ENCODE measurements at regions not wholly inside any gene's neighbourhood (a gene's known extent, or its start where the extent isn't known, plus 50 kb on each side); places are given as distances from the start of the nearest gene placed in this dataset.
"Not testable (repeated sequence)": the region's sequence is repeated elsewhere in the genome, so short reads cannot be mapped to it uniquely, and the experiment has no call there.

DNA sequence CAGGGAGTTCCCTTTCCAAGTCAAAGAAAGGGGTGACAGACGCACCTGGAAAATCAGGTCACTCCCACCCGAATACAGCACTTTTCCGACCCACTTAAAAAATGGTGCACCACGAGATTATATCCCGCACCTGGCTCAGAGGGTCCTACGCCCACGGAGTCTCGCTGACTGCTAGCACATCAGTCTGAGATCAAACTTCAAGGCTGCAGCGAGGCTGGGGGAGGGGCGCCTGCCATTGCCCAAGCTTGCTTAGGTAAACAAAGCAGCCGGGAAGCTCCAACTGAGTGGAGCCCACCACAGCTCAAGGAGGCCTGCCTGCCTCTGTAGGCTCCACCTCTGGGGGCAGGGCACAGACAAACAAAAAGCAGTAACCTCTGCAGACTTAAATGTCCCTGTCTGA, 277.8 kb upstream of the ARHGAP42 start:
- not testable (repeated sequence) for H3K4me3 ChIP-seq, H3K27ac ChIP-seq

DNA sequence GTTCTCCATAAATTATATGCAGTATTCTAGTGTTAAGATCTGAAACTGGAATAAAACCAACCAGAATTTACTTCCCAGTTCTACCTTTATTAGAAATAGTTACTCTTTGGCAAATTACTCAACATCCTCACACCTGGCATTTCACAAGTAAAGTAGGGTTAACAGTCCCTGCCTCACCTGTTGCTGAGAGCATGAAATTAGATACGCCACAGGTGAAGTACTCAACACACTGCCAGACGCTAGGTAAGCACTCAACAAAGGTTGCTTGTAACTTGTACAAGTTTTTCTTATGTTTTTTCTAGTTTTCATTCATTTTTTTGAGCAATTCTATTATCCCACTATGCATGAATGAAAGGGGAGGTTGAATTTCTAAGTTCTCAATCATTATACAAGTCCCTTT, 267.6 kb upstream of the ARHGAP42 start:
- Histone ChIP-seq H3K27ac (no peak overlapping the region), H3K4me3 (no peak overlapping the region)

DNA sequence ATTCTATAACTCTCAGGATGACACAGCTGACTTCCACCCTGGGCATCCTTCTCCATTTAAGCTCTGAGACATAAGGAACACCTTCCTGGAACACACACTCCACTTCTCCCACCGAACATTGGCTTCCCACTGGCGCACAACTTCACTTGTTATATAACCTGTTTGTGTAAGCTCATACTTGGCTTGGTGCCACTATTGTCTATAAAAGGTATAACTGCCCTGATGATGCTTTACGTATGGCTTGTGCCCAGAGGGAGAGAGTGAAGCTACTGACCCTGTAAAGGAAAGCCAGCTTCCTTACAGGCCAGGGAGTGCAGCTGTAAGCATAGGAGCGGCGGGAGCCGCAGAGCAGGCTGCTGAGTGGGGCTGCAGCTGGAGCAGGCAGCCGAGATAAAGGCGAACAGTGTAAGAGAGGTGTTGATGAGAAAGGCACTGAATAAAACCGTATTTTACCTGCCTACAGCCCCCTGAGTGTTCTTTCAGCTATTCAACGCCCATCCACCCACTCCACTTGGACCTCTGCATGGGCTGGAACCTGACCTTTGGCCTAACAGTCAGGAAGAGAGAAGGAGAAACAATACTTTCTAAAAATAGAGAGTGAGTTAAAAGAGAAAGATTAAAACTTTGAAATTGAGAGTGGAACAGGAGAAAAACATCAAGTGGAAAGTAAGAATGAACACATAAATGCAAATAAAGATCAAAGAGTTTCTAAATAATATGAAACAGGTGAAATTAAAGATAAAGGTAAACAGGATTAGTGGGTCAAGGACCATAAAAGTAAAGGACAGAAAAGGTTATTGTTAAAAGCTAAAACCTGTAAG, 252.1 kb upstream of the ARHGAP42 start:
- Histone ChIP-seq H3K27ac (no peak overlapping the region), H3K4me3 (no peak overlapping the region)

DNA sequence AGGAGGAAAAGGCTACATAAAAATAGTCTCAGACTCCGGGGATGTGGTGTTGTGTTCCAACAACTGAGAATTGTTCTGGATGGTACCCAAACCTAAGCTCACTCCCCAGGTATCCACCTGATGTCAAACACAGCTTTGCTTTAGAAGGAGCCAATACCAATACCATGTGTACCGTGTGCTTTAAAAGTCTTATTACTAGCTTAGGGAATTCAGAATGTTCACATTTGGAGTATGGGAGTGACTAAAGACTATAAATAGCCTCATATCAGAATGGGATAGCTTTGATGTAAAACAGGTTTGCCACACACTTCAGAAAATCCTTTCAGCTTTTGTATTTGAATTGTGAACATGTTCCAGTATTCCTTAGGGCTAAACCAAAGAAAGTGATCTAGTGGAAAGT, 248.7 kb upstream of the ARHGAP42 start:
- Histone ChIP-seq H3K4me3 (no peak overlapping the region), H3K27ac (no peak overlapping the region)

DNA sequence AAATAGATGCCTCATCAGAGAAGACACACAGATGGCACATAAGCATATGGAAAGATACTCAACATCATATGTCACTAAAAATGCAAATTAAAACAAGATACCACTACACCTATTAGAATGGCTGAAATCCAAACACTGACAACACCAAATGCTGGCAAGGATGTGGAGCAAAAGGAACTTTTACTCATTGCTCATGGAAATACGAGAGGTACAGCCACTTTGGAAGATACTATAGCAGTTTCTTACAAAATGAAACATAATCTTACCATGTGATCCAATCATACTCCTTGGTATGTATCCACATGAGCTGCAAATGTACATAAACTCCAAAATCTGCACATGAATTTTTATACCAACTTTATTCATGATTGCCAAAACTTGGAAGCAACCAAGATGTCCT, 246.0 kb upstream of the ARHGAP42 start:
- H3K27ac ChIP-seq: no peak overlapping the region
- no peak overlapping the region for H3K4me3 ChIP-seq

DNA sequence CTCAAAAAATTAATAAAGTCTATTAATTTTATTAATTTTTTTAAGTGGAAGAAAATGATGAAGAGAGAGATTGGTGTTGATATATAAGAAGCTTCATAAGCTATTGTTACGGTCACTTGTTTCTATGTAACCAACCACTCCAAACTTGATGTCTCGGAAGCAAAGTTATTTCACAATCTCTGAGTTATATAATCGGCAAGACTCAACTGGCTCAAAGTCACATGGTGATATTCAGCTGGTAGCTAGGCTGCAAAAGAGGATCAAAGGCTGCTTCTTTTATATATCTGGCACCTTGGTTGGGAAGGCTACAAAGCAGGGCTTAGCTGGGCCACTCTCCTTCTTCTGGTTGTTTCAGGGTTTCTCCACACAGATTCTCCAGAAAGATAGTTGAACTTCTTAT, 245.1 kb upstream of the ARHGAP42 start:
- no peak overlapping the region for H3K4me3 ChIP-seq

DNA sequence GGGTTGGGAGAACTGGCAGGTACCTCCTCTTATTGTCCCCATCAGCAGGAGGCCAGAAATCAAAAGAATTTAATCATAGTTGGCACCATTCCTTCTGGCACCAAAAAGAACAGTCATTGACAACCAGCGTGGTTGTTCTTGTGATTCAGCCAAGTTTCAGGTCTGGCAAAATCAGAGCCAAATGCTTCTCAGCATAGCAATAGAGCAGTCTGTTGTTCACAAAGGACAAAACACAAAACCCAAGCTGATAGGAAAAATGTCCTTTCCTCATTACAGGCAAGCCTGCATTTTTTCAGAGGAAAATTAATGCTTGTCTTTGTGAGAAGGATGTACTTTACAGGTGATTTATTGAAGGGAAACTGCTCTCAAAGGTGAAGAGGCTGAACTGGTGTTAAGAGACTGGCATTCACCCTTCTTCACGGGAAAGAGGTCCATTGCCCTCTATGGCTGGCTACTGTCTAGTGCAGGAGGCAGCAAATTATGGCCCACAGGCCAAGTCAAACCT, 241.8 kb upstream of the ARHGAP42 start:
- Histone ChIP-seq H3K4me3 (no peak overlapping the region), H3K27ac (no peak overlapping the region)

More for the DNA sequence above, 245.1 kb upstream of the ARHGAP42 start:
- no peak overlapping the region for H3K27ac ChIP-seq

DNA sequence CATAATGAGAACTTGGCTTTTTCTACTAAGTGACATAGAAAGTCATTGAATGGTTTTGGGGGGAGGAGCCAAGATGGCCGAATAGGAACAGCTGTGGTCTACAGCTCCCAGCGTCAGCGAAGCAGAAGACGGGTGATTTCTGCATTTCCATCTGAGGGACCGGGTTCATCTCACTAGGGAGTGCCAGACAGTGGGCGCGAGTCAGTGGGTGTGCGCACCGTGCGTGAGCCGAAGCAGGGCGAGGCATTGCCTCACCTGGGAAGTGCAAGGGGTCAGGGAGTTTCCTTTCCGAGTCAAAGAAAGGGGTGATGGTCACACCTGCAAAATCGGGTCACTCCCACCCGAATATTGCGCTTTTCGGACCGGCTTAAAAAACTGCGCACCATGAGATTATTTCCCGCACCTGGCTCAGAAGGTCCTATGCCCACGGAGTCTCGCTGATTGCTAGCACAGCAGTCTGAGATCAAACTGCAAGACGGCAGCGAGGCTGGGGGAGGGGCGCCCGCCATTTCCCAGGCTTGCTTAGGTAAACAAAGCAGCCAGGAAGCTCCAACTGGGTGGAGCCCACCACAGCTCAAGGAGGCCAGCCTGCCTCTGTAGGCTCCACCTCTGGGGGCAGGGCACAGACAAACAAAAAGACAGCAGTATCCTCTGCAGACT, 235.2 kb upstream of the ARHGAP42 start:
- H3K27ac ChIP-seq, H3K4me3 ChIP-seq: not testable (repeated sequence)

DNA sequence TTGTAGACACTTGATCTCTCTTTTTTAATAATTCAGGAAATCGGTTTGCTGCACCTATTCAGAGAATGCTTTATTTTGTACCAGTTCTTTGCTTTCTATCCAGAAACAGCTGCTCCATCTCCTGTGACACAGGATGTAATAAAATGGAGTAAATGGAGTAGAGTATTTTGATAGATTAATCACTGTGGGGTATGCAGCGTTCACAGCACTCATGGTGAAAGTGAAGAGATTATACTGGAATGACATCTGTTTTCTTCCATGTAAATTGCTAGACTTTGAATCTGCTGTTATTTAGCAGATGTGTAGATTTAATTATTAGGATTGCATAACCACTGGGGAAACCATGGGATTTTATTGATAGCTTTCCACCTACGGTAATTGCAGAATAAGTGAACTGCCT, 227.3 kb upstream of the ARHGAP42 start:
- Histone ChIP-seq H3K4me3 (no peak overlapping the region), H3K27ac (no peak overlapping the region)

DNA sequence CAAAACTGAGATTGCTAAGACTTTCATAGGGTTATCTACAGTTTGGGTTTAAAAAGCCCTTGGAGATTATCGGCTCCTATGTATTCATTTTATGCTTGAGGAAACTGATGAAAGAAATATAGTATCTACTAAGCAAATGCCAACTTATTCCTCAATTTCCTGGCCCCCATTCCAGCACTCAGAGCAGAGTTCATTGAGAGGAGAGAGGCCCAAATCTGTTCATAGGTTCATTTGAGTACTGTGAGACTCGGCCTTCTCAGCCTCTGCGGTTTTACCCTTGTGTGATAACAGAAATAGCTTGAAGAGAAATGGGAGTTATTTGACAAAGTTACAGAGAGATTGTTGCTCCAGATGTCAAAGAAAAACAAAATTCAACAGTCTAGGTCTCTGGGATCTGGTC, 226.7 kb upstream of the ARHGAP42 start:
- no peak overlapping the region for H3K4me3 ChIP-seq
- no peak overlapping the region for H3K27ac ChIP-seq

DNA sequence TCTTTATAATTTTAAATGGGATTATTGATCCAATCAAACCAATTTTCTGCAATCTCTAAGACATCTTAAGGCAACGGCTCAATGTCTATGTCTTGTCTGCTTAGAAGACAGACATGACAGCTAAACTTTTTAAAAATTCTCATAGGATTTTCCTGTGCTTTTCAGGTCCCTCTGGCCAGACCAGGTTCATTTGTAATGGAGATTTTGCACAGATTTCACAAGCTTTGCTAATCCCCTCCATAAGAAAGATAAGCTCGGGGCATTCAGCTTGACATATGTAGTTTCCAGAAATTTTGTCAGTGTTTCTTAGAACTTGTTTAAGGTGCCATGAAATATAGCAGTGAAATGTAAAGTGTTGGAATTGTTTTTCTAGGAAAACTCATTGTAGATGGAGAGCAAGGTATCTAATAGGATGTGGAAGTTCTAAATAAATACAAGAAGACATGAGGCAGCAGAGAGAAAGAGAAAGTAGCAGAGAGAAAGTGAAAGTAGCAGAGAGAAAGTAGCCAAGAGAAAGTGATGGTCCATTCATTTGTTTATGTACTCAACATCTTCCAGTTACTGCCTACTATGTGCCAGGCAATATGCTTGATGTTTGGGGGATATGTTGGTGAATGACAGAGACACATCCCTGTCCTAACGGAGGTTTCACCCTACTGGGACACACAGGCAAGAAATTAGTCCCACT, 219.1 kb upstream of the ARHGAP42 start:
- no peak overlapping the region for H3K27ac ChIP-seq
- H3K4me3 ChIP-seq: no peak overlapping the region

DNA sequence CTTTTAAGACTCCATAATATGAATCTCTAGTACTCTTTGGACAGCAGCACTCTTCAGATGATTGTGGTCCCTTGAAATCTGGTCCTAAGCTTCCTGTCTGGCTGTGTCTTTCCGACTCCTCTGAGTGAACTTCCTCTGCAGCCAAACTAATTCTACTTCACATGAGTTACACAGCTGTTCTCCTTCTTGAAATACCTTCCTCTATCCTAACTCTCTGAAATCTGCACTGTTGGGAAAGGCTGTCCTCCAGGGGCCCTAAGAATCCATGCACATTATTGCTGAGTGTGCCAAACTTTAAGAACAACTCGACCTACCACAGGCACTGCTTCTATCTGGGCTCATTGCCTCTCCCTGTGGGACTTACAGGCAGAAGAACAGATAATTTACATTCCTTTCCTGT, 217.3 kb upstream of the ARHGAP42 start:
- H3K27ac ChIP-seq: no peak overlapping the region

DNA sequence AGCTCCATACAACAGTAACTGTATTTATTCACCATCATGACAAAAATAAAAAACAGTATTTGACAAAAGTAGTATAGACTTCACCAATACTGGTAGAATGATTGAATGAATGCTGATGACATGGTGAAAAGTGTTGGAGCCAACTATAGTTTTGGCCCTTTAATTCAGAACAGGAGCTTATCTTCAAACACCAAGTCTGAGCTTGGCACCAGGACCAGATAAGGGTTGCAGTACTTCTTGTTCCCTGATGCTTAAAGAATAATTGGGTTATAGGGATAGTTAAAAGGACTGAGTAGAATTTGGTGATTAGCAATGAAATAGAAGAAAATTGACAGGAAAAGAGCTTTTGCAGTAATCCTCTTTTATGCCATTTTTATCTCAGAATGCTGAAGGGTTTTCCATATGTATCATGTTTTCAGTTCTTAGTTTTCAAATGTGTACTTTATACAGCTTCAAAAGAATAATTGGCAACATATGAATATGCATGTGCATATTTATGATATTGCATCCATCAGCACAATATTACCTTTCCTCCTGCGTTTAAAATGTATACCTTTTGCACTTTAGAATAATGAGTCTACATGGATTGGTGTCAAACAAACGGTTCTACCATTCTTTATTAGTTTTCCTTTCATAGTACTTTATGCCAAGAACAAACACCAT, 214.2 kb upstream of the ARHGAP42 start:
- Histone ChIP-seq H3K27ac (no peak overlapping the region), H3K4me3 (no peak overlapping the region)

More for the DNA sequence above, 217.3 kb upstream of the ARHGAP42 start:
- no peak overlapping the region for H3K4me3 ChIP-seq

DNA sequence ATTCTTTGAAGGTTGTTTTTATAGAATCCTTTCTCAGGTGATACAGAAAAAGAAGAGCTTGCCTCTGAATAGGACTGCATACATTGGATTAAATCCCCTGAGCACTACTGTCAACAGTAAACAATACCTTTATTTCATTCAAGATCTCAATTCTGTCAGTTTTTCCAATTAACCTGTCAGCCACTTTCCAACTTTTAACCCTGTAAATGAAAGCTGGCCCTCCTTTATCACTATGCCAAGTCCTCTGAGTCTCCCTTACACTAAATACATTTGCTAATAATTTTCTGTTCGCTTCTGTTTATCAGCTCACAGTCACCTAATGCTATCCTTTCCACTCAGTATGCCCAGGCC, 213.7 kb upstream of the ARHGAP42 start:
- Histone ChIP-seq H3K27ac (no peak overlapping the region), H3K4me3 (no peak overlapping the region)

DNA sequence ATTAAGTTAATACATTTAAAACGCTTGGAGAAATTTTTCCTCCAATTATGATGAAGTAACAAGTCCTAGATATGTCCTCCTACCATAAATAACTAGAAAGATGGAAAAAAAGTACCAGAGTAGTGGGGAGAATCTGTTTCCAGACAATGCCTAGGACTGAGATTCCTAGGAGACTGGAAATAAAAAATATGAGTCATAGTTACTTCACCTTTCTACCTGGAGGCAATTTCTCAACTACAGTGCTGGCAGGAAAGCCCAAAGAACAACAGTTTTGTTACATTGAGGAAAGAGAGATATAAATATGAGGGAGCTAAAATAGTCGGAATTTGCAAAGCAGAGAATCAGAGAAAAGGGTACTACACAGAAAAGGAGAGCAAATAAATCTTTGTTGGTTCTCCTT, 202.1 kb upstream of the ARHGAP42 start:
- no peak overlapping the region for H3K4me3 ChIP-seq
- no peak overlapping the region for H3K27ac ChIP-seq

DNA sequence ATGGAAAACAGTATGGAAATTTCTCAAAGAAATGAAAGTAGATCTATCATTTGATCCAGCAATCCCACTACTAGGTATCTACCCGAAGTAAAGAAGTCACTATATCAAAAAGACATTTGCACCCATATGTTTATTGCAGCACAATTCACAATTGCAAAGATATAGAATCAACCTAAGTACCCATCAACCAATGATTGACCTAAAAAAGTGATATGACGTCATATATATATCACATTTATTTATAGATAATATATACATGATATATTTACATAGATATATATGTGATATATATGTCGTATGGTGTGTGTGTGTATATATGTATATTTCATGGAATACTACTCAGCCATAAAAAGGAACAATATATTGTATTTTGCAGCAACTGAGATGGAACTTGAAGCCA, 188.3 kb upstream of the ARHGAP42 start:
- Histone ChIP-seq H3K27ac (no peak overlapping the region), H3K4me3 (no peak overlapping the region)

DNA sequence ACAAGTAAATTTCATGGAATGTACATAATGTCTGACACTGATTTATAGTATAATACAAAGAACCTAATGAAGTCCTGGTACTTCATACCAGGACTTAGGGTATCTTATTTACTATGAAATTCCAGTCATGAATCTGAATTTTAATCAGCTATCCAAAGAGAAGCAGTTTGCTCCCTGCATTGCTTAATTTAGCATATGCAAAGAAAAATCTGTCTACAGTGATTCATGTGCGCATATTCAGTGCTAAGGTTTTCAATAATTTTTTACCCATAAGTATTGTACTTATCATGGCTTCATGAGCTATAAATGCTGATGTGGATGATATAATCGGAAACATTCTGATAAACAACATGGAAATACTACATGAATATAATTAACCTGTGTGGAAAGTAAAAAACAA, 185.6 kb upstream of the ARHGAP42 start:
- H3K4me3 ChIP-seq: no peak overlapping the region
- H3K27ac ChIP-seq: no peak overlapping the region

DNA sequence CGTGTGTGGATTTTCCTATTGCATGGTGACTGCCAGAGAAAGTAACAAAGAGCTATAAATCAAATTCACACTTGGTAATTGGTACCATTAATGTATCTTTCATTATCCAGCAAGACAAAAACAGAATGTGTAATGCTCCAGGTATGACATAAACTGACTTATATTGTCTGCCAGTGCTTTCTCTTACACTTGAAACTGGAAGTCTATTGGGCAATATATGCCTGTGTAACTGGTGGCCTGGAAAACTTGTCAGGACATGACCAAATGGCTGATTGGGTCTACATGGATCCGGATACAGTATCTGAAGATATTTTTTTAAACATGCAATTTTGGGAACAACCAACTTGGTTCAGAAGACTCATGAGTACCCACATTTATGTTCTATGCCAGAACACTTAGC, 174.6 kb upstream of the ARHGAP42 start:
- no peak overlapping the region for H3K27ac ChIP-seq

DNA sequence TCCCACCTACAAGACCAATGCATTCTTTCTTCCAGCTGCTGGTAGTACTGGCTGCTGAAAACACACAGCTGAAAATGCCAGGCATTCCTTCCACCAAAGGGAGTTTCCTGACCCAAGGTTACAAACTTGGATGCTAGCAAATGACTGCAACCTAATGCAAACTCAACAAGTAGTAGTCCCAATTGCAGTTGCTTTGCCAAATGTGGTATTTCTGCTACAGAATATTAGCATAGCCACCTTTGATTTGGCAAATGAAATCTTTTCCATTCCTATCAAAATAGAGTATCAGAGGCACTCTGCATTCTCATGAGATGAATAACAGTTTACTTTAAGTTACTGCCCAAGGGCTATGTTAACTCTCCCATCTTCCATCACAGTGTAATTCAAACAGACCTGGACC, 172.0 kb upstream of the ARHGAP42 start:
- Histone ChIP-seq H3K27ac (no peak overlapping the region), H3K4me3 (no peak overlapping the region)

More for the DNA sequence above, 174.6 kb upstream of the ARHGAP42 start:
- no peak overlapping the region for H3K4me3 ChIP-seq

DNA sequence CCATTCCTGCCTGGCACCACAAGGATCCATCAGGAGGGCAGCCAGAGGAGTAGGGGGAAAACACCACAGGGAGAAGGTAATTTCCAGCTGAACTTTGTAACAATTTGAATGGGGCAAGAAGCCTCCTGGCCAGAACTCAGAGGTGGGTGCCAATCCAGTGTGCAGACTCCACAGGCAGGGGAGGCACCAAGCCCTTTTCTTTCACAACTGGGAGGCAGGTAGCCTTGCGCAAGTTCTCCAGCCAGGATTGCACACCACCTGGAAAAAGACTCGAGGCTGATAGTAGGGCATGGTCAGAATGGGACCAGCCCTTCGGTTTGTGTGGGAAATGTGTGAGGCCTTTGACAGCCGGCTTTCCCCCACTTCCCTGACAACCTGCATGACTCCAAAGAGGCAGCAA, 161.9 kb upstream of the ARHGAP42 start:
- H3K27ac ChIP-seq: no peak overlapping the region
- H3K4me3 ChIP-seq: no peak overlapping the region
